Progenitor cell of endocrine pancreas (in vitro differentiated cells): ENCODE measurements at regions not wholly inside any gene's neighbourhood (a gene's known extent, or its start where the extent isn't known, plus 50 kb on each side); places are given as distances from the start of the nearest gene placed in this dataset.

Source experiments
- DNase-seq: peaks from one replicate; pipeline ENCODE4 v3.0.0; 2021; ENCODE audit warnings: low spot score; ENCODE audit not compliant: unreplicated experiment
- H3K27ac Mint-ChIP-seq: 2 replicates; pipeline ENCODE4 v1.8.0; 2021; ENCODE audit warnings: mild to moderate bottlenecking, moderate library complexity, mixed read lengths
- H3K27me3 Mint-ChIP-seq: 2 replicates; pipeline ENCODE4 v1.8.0; 2021; ENCODE audit warnings: mixed read lengths
- H3K36me3 Mint-ChIP-seq: 2 replicates; pipeline ENCODE4 v1.8.0; 2022; ENCODE audit warnings: mixed read lengths; ENCODE audit not compliant: insufficient read depth
- H3K4me1 Mint-ChIP-seq: 2 replicates; pipeline ENCODE4 v1.8.0; 2021; ENCODE audit warnings: low read depth, mixed read lengths
- H3K4me3 Mint-ChIP-seq: 2 replicates; pipeline ENCODE4 v1.8.0; 2021; ENCODE audit warnings: low read depth, mild to moderate bottlenecking, moderate library complexity, mixed read lengths
- H3K9me3 Mint-ChIP-seq: 2 replicates; pipeline ENCODE4 v1.8.0; 2021; ENCODE audit warnings: low read depth, mixed read lengths
- CTCF ChIP-seq: fragments of 200-600 bp; sonication (generic); IDR thresholded peaks from one replicate; pipeline ENCODE4 v1.5.0; 2021; ENCODE audit warnings: antibody characterized with exemption, mild to moderate bottlenecking; ENCODE audit not compliant: unreplicated experiment

- H3K36me3 Mint-ChIP-seq = no peaks in the 10 kb centered on the region
- no peak overlapping the region for H3K27ac Mint-ChIP-seq
- no peak for TF ChIP-seq CTCF
- no peak for DNase-seq
- no peaks in the 10 kb centered on the region for H3K9me3 Mint-ChIP-seq
- H3K27me3 Mint-ChIP-seq = peaks cover 78% of the 10 kb centered on the region
- no peak overlapping the region for H3K4me3 Mint-ChIP-seq
- no peaks in the 10 kb centered on the region for H3K4me1 Mint-ChIP-seq
Observed at GRCh38 chr22:22087854-22088657, 105.5 kb upstream of the TOP3B start.

GRCh38 chr22:22086501-22087158, 104.0 kb upstream of the TOP3B start:
- H3K9me3 Mint-ChIP-seq = no peaks in the 10 kb centered on the region
- H3K4me3 Mint-ChIP-seq = no peak overlapping the region
- H3K4me1 Mint-ChIP-seq = no peaks in the 10 kb centered on the region
- no peaks in the 10 kb centered on the region for H3K36me3 Mint-ChIP-seq
- DNase-seq = no peak
- peaks cover 80% of the 10 kb centered on the region for H3K27me3 Mint-ChIP-seq
- no peak overlapping the region for H3K27ac Mint-ChIP-seq
- TF ChIP-seq CTCF = no peak

GRCh38 chr22:22085702-22086500, 103.3 kb upstream of the TOP3B start:
- Mint-ChIP-seq H3K27me3 (peaks cover 82% of the 10 kb centered on the region), H3K4me3 (no peak overlapping the region), H3K4me1 (peaks cover 3% of the 10 kb centered on the region), H3K9me3 (no peaks in the 10 kb centered on the region), H3K27ac (no peak overlapping the region), H3K36me3 (no peaks in the 10 kb centered on the region)
- no peak for TF ChIP-seq CTCF
- DNase-seq = no peak

- TF ChIP-seq CTCF = no peak
- peaks cover 87% of the 10 kb centered on the region for H3K27me3 Mint-ChIP-seq
- H3K4me1 Mint-ChIP-seq = peaks cover 3% of the 10 kb centered on the region
- no peaks in the 10 kb centered on the region for H3K9me3 Mint-ChIP-seq
- no peak for DNase-seq
- H3K36me3 Mint-ChIP-seq = no peaks in the 10 kb centered on the region
- no peak overlapping the region for H3K27ac Mint-ChIP-seq
- no peak overlapping the region for H3K4me3 Mint-ChIP-seq
Observed at GRCh38 chr22:22084089-22084711, 101.6 kb upstream of the TOP3B start.

GRCh38 chr22:22082960-22083359, 100.4 kb upstream of the TOP3B start:
- TF ChIP-seq CTCF = no peak
- Mint-ChIP-seq H3K36me3 (no peaks in the 10 kb centered on the region), H3K9me3 (no peaks in the 10 kb centered on the region), H3K27me3 (peaks cover 83% of the 10 kb centered on the region), H3K4me1 (peaks cover 3% of the 10 kb centered on the region), H3K27ac (no peak overlapping the region), H3K4me3 (no peak overlapping the region)
- DNase-seq = no peak
